ENCODE measurements at regions not wholly inside any gene's neighbourhood (a gene's known extent, or its start where the extent isn't known, plus 50 kb on each side); places are given as distances from the start of the nearest gene placed in this dataset.

DNA sequence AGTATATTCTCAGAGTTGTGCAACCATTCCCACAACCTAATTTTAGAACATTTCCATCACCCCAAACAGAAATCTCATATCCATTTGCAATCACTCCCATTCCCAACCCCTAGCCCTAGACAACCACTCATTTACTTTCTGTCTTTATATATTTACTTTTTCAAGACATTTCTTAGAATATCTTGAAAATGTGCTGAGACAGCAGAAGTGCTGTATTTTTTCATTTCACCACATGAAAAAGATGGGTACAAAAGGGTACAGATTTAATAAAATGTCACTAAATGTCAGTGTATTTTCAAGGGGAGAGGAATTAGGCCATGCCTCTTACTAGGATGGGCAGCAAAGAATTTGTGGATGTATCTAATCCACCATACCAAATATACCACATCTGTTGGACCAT is 51.6 kb upstream of the CCDC6 start:
- Mint-ChIP-seq H3K9me3 (ENCODE audit: insufficient read depth) (no peaks in the 10 kb centered on the region), H3K27ac (no peak overlapping the region), H3K4me3 (no peak overlapping the region), H3K27me3 (peaks cover 21% of the 10 kb centered on the region), H3K4me1 (no peaks in the 10 kb centered on the region)
- DNase-seq (no peak), ATAC-seq (ENCODE audit: low read depth) (no peak)
- ChIA-PET POLR2A (no interaction called here), CTCF (no interaction called here)
- Histone ChIP-seq H2AFZ (ENCODE audit: insufficient read depth, low read depth, low read length, poor library complexity, severe bottlenecking) (no peak overlapping the region), H3K4me3 (ENCODE audit: control extremely low read depth in 1 of 5, extremely low read depth in 1 of 5, insufficient read depth in 1 of 5, low read depth in 2 of 5, low read length in 4 of 5) (no peak overlapping the region), H3K4me2 (replicated peaks; ENCODE audit: low read depth, low read length, poor library complexity, severe bottlenecking) (no peak overlapping the region), H3K9me3 (ENCODE audit: control extremely low read depth in 1 of 3, control insufficient read depth in 2 of 3, insufficient read depth in 1 of 3, low read length in 2 of 3) (peaks cover 0 to 2% (median 0%) of the 10 kb centered on the region in 3 donors), H3K4me1 (ENCODE audit: control insufficient read depth in 2 of 2, insufficient read depth in 2 of 2, low read length in 2 of 2) (no peaks in the 10 kb centered on the region), H3K9ac (ENCODE audit: low read length) (no peak overlapping the region), H3K36me3 (replicated peaks in 1 of 2; ENCODE audit: control extremely low read depth in 1 of 2, control insufficient read depth in 1 of 2, extremely low read depth in 1 of 2, insufficient read depth in 2 of 2, low read length in 1 of 2) (no peaks in the 10 kb centered on the region), H4K20me1 (ENCODE audit: control insufficient read depth, insufficient read depth, low read length, poor library complexity, severe bottlenecking) (no peaks in the 10 kb centered on the region), H3K27ac (ENCODE audit: low read length in 2 of 2) (no peak overlapping the region), H3K79me2 (ENCODE audit: control insufficient read depth, insufficient read depth, low read length) (no peaks in the 10 kb centered on the region), H3K27me3 (replicated peaks in 1 of 4; ENCODE audit: control extremely low read depth in 1 of 4, control insufficient read depth in 3 of 4, insufficient read depth in 4 of 4, low read length in 3 of 4) (no peaks in the 10 kb centered on the region)
- TF ChIP-seq EZH2 (IDR thresholded peaks at IDR 0.05; ENCODE audit: borderline replicate concordance, insufficient read depth, low read depth, low read length, poor library complexity, severe bottlenecking) (no peak), CTCF (IDR thresholded peaks at IDR 0.05) (no peak)
- intact Hi-C loops (cut with micrococcal nuclease) = no loop called here
